ENCODE measurements at regions not wholly inside any gene's neighbourhood (a gene's known extent, or its start where the extent isn't known, plus 50 kb on each side); places are given as distances from the start of the nearest gene placed in this dataset.
"Not testable (repeated sequence)": the region's sequence is repeated elsewhere in the genome, so short reads cannot be mapped to it uniquely, and the experiment has no call there.

- DNase-seq (ENCODE audit: low spot score): no peak
Measured at GRCh38 chr18:43341014-43341413, 63.7 kb upstream of the SYT4 start.

GRCh38 chr18:43350176-43350575, 72.9 kb upstream of the SYT4 start:
- DNase-seq (ENCODE audit: low spot score): no peak

GRCh38 chr18:43364535-43364934, 87.2 kb upstream of the SYT4 start:
- DNase-seq (ENCODE audit: low spot score): no peak

GRCh38 chr18:43367895-43368294, 90.6 kb upstream of the SYT4 start:
- DNase-seq (ENCODE audit: low spot score): no peak

GRCh38 chr18:43369311-43369710, 92.0 kb upstream of the SYT4 start:
- not testable (repeated sequence) for DNase-seq (ENCODE audit: low spot score)

- DNase-seq (ENCODE audit: low spot score): no peak
Measured at GRCh38 chr18:43372773-43373172, 95.5 kb upstream of the SYT4 start.

GRCh38 chr18:43380104-43380672, 102.9 kb upstream of the SYT4 start:
- DNase-seq (ENCODE audit: low spot score): no peak

GRCh38 chr18:43382641-43383403, 105.5 kb upstream of the SYT4 start:
- DNase-seq (ENCODE audit: low spot score): no peak

- no peak for DNase-seq (ENCODE audit: low spot score)
Measured at GRCh38 chr18:43389163-43389562, 111.9 kb upstream of the SYT4 start.

- DNase-seq (ENCODE audit: low spot score): no peak
Measured at GRCh38 chr18:43392168-43392567, 114.9 kb upstream of the SYT4 start.

- DNase-seq (ENCODE audit: low spot score): no peak
Measured at GRCh38 chr18:43393174-43393573, 115.9 kb upstream of the SYT4 start.

- DNase-seq (ENCODE audit: low spot score): no peak
Measured at GRCh38 chr18:43396266-43396665, 119.0 kb upstream of the SYT4 start.

- no peak for DNase-seq (ENCODE audit: low spot score)
Measured at GRCh38 chr18:43398601-43399000, 121.3 kb upstream of the SYT4 start.

GRCh38 chr18:43405097-43405496, 127.8 kb upstream of the SYT4 start:
- DNase-seq (ENCODE audit: low spot score): no peak

- DNase-seq (ENCODE audit: low spot score): no peak
Measured at GRCh38 chr18:43414006-43414405, 136.7 kb upstream of the SYT4 start.

GRCh38 chr18:43420091-43420490, 142.8 kb upstream of the SYT4 start:
- DNase-seq (ENCODE audit: low spot score): no peak

- no peak for DNase-seq (ENCODE audit: low spot score)
Measured at GRCh38 chr18:43420950-43421349, 143.7 kb upstream of the SYT4 start.

GRCh38 chr18:43422518-43422917, 145.2 kb upstream of the SYT4 start:
- DNase-seq (ENCODE audit: low spot score): no peak

- no peak for DNase-seq (ENCODE audit: low spot score)
Measured at GRCh38 chr18:43435851-43436250, 158.6 kb upstream of the SYT4 start.

GRCh38 chr18:43442131-43442530, 164.8 kb upstream of the SYT4 start:
- DNase-seq (ENCODE audit: low spot score): no peak

GRCh38 chr18:43442571-43442970, 165.3 kb upstream of the SYT4 start:
- no peak for DNase-seq (ENCODE audit: low spot score)

- no peak for DNase-seq (ENCODE audit: low spot score)
Measured at GRCh38 chr18:43465483-43465882, 188.2 kb upstream of the SYT4 start.

- DNase-seq (ENCODE audit: low spot score): no peak
Measured at GRCh38 chr18:43471873-43472272, 194.6 kb upstream of the SYT4 start.

GRCh38 chr18:43481069-43481468, 203.8 kb upstream of the SYT4 start:
- no peak for DNase-seq (ENCODE audit: low spot score)

Data from AG08396 (cell line).